SU-DHL-6 (cell line): ENCODE measurements at regions not wholly inside any gene's neighbourhood (a gene's known extent, or its start where the extent isn't known, plus 50 kb on each side); places are given as distances from the start of the nearest gene placed in this dataset.

Experiments
- CTCF ChIP-seq: fragments of 200-600 bp; sonication (generic); IDR thresholded peaks from one replicate; pipeline ENCODE4 v1.5.1; 2017; ENCODE audit warnings: antibody characterized with exemption, mild to moderate bottlenecking, low read length, moderate library complexity; ENCODE audit not compliant: insufficient read depth, poor library complexity, severe bottlenecking
- EZH2phosphoT487 ChIP-seq: fragments of 200-600 bp; sonication (generic), shearing (Covaris generic); conservative IDR thresholded peaks from 2 replicates; pipeline ENCODE4 v1.6.1; 2018; ENCODE audit warnings: mild to moderate bottlenecking, antibody characterized with exemption, low read length, moderate library complexity, mixed read lengths

- TF ChIP-seq CTCF (peak; percentile 41), EZH2phosphoT487 (no peak)
These were observed 1124.9 kb downstream of the EFNB2 start for GRCh38 chr13:105410602-105411001.
